ENCODE measurements at regions not wholly inside any gene's neighbourhood (a gene's known extent, or its start where the extent isn't known, plus 50 kb on each side); places are given as distances from the start of the nearest gene placed in this dataset.

DNA sequence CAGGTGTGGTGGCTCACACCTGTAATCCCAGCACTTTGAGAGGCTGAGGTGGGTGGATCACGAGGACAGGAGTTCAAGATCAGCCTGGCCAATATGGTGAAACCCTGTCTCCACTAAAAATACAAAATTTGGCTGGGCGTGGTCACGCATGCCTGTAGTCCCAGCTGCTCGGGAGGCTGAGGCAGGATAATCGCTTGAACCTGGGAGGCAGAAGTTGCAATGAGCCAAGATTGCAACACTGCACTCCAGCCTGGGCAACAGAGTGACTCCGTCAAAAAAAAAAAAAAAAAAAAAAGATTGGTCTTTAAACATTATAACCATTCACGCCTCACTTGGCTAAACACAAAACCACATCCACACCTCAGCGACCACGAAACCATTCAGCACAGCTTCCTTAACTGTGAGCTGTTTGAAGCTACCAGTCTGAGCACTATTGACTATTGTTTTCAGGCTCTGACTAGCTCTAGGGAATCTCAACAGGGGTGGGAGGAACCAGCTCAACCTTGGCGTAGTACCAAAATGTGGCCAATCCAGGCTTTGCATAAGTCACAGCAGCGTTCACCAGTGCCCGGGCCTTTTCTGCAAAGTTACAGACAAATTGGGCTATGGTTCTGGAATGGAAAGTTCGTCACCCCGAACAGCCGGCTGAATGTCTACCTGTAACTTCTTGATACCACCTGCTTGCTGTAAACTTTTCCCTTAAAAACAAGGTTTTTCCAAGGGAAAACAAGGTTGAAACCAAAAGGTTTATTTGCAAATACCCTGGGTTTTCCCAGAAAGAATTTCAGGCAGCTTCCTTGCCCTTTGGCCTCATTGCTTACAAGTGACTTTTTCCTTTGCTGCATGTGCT, 73.6 kb upstream of the DHX15 start:
- TF ChIP-seq POLR2A (IDR thresholded peaks at IDR 0.05) (no peak), CTCF (IDR thresholded peaks at IDR 0.05) (no peak)
